ENCODE measurements at regions not wholly inside any gene's neighbourhood (a gene's known extent, or its start where the extent isn't known, plus 50 kb on each side); places are given as distances from the start of the nearest gene placed in this dataset.
A peak's percentile ranks its signal among the peaks of the same experiment; 100 is the strongest.

GRCh38 chr19:30227012-30227621 lies 145.1 kb upstream of the ZNF536 start:
- 2% methylated on average over 35 of the region's 35 CpGs for WGBS
- no peak for DNase-seq (ENCODE audit: low read depth in 6 of 9, low spot score in 9 of 9)
- H3K27me3 ChIP-seq (ENCODE audit: control insufficient read depth in 2 of 2, insufficient read depth in 1 of 2, low read length in 1 of 2): peaks cover 78 to 94% of the 10 kb centered on the region in 2 donors
- H3K36me3 ChIP-seq (ENCODE audit: control insufficient read depth in 2 of 2, insufficient read depth in 2 of 2, low read length in 1 of 2): no peaks in the 10 kb centered on the region
- no peaks in the 10 kb centered on the region for H3K4me1 ChIP-seq (ENCODE audit: control insufficient read depth in 2 of 2, insufficient read depth in 2 of 2, low read length in 2 of 2)
- H3K4me3 ChIP-seq (ENCODE audit: low read length in 2 of 2): peak overlapping the region in 1 of 2 donors; percentile 39
- H3K9me3 ChIP-seq (ENCODE audit: control insufficient read depth in 2 of 2, insufficient read depth in 1 of 2, low read length in 1 of 2): no peaks in the 10 kb centered on the region
- H3K27ac ChIP-seq (ENCODE audit: low read depth in 1 of 2, low read length in 1 of 2): no peak overlapping the region

GRCh38 chr19:30227661-30228112 lies 144.5 kb upstream of the ZNF536 start:
- H3K9me3 ChIP-seq (ENCODE audit: control insufficient read depth in 2 of 2, insufficient read depth in 1 of 2, low read length in 1 of 2): no peaks in the 10 kb centered on the region
- H3K27me3 ChIP-seq (ENCODE audit: control insufficient read depth in 2 of 2, insufficient read depth in 1 of 2, low read length in 1 of 2): peaks cover 73 to 90% of the 10 kb centered on the region in 2 donors
- no peak overlapping the region for H3K27ac ChIP-seq (ENCODE audit: low read depth in 1 of 2, low read length in 1 of 2)
- DNase-seq (ENCODE audit: low read depth in 6 of 9, low spot score in 9 of 9): peak in 3 of 9 donors; percentile 5 to 42 (median 12)
- no peaks in the 10 kb centered on the region for H3K4me1 ChIP-seq (ENCODE audit: control insufficient read depth in 2 of 2, insufficient read depth in 2 of 2, low read length in 2 of 2)
- peak overlapping the region in 1 of 2 donors; percentile 39 for H3K4me3 ChIP-seq (ENCODE audit: low read length in 2 of 2)
- H3K36me3 ChIP-seq (ENCODE audit: control insufficient read depth in 2 of 2, insufficient read depth in 2 of 2, low read length in 1 of 2): no peaks in the 10 kb centered on the region
- WGBS: under 1% methylated on average over 57 of the region's 57 CpGs

DNA sequence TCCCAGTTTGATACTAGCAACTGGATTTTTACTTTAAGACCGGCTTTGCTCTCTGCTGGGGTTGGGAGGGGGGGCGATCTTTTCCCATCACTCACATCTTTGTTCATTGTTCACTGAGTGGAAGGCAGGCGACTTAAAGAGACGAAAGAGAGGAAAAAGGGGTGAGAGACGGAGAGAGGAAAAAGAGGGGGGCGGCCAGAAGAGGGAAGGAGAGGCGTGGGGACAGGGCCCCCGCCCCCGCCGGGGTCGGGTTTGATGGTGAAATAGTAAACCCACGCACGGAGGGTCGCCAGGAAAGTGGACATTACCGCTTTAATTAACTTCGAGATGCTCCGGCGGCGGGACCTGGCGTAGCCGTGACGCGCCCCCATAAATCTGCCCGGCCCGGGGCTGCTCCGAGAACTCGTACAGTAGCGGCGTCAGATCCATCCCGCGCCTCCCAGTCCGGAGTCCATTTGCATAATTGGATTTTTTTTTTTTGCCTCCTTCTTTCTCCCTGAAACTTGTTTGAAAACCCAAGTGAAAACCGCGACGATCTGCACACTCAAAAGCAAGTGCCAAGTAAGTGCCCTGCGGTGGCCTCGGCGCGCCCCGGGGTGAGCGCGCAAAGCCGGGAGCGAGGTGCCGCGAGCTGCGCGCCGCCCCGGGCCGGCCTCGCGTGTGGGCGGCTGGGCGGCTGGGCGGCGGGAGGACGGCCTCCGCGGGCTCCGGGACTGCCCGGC lies 143.9 kb upstream of the ZNF536 start:
- peaks cover 67 to 84% of the 10 kb centered on the region in 2 donors for H3K27me3 ChIP-seq (ENCODE audit: control insufficient read depth in 2 of 2, insufficient read depth in 1 of 2, low read length in 1 of 2)
- H3K4me3 ChIP-seq (ENCODE audit: low read length in 2 of 2): no peak overlapping the region
- H3K9me3 ChIP-seq (ENCODE audit: control insufficient read depth in 2 of 2, insufficient read depth in 1 of 2, low read length in 1 of 2): no peaks in the 10 kb centered on the region
- H3K27ac ChIP-seq (ENCODE audit: low read depth in 1 of 2, low read length in 1 of 2): no peak overlapping the region
- 3% methylated on average over 62 of the region's 62 CpGs for WGBS
- DNase-seq (ENCODE audit: low read depth in 6 of 9, low spot score in 9 of 9): no peak
- H3K4me1 ChIP-seq (ENCODE audit: control insufficient read depth in 2 of 2, insufficient read depth in 2 of 2, low read length in 2 of 2): no peaks in the 10 kb centered on the region
- no peaks in the 10 kb centered on the region for H3K36me3 ChIP-seq (ENCODE audit: control insufficient read depth in 2 of 2, insufficient read depth in 2 of 2, low read length in 1 of 2)

- H3K27ac ChIP-seq (ENCODE audit: low read depth in 1 of 2, low read length in 1 of 2): no peak overlapping the region
- H3K36me3 ChIP-seq (ENCODE audit: control insufficient read depth in 2 of 2, insufficient read depth in 2 of 2, low read length in 1 of 2): no peaks in the 10 kb centered on the region
- H3K9me3 ChIP-seq (ENCODE audit: control insufficient read depth in 2 of 2, insufficient read depth in 1 of 2, low read length in 1 of 2): no peaks in the 10 kb centered on the region
- no peaks in the 10 kb centered on the region for H3K4me1 ChIP-seq (ENCODE audit: control insufficient read depth in 2 of 2, insufficient read depth in 2 of 2, low read length in 2 of 2)
- H3K27me3 ChIP-seq (ENCODE audit: control insufficient read depth in 2 of 2, insufficient read depth in 1 of 2, low read length in 1 of 2): peaks cover 60 to 81% of the 10 kb centered on the region in 2 donors
- WGBS: 6% methylated on average over 35 of the region's 35 CpGs
- H3K4me3 ChIP-seq (ENCODE audit: low read length in 2 of 2): no peak overlapping the region
- no peak for DNase-seq (ENCODE audit: low read depth in 6 of 9, low spot score in 9 of 9)
Measured at GRCh38 chr19:30228835-30229524, 143.2 kb upstream of the ZNF536 start.

DNA sequence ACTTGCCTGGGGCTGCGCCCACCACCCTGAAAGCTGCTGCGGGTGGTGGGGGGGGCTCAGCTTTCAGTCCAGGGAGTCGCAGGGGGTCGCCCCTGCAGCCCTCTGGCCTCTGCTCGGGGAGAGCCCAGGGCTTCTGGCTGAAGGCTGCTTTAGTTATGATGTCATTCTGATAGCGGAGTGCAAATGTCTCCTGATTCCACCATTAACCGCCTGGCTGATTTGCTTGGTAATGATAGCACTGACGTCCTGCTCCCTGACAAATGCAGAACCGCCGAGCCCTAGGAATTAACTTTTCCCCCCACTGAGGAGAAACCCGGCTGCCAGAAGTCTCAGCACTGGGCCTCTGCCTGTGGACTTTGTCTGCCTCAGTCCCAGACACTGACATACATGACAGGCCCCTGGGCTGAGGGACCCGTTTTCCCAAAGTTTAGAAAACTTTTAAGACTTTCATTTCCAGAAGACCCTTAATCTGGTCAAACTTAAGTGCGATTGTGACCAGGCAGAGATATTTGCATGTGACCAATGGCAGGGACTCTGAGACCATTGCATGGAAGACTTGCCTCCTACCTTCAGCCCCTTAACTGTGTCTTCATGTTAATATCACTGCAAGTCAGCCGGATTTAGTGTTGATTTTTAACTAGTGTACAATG lies 142.5 kb upstream of the ZNF536 start:
- Histone ChIP-seq H3K27ac (ENCODE audit: low read depth in 1 of 2, low read length in 1 of 2) (no peak overlapping the region), H3K4me1 (ENCODE audit: control insufficient read depth in 2 of 2, insufficient read depth in 2 of 2, low read length in 2 of 2) (no peaks in the 10 kb centered on the region)
- WGBS: 75% methylated on average over 14 of the region's 14 CpGs

GRCh38 chr19:30231408-30232318 lies 140.5 kb upstream of the ZNF536 start:
- Histone ChIP-seq H3K27me3 (ENCODE audit: control insufficient read depth in 2 of 2, insufficient read depth in 1 of 2, low read length in 1 of 2) (peaks cover 34 to 70% of the 10 kb centered on the region in 2 donors), H3K9me3 (ENCODE audit: control insufficient read depth in 2 of 2, insufficient read depth in 1 of 2, low read length in 1 of 2) (no peaks in the 10 kb centered on the region), H3K4me3 (ENCODE audit: low read length in 2 of 2) (no peak overlapping the region), H3K36me3 (ENCODE audit: control insufficient read depth in 2 of 2, insufficient read depth in 2 of 2, low read length in 1 of 2) (no peaks in the 10 kb centered on the region), H3K27ac (ENCODE audit: low read depth in 1 of 2, low read length in 1 of 2) (no peak overlapping the region), H3K4me1 (ENCODE audit: control insufficient read depth in 2 of 2, insufficient read depth in 2 of 2, low read length in 2 of 2) (no peaks in the 10 kb centered on the region)
- WGBS: 87% methylated on average over 8 of the region's 8 CpGs
- DNase-seq (ENCODE audit: low read depth in 6 of 9, low spot score in 9 of 9): no peak

More for the DNA sequence above, 142.5 kb upstream of the ZNF536 start:
- Histone ChIP-seq H3K27me3 (ENCODE audit: control insufficient read depth in 2 of 2, insufficient read depth in 1 of 2, low read length in 1 of 2) (peaks cover 54 to 77% of the 10 kb centered on the region in 2 donors), H3K36me3 (ENCODE audit: control insufficient read depth in 2 of 2, insufficient read depth in 2 of 2, low read length in 1 of 2) (no peaks in the 10 kb centered on the region), H3K4me3 (ENCODE audit: low read length in 2 of 2) (no peak overlapping the region), H3K9me3 (ENCODE audit: control insufficient read depth in 2 of 2, insufficient read depth in 1 of 2, low read length in 1 of 2) (no peaks in the 10 kb centered on the region)
- no peak for DNase-seq (ENCODE audit: low read depth in 6 of 9, low spot score in 9 of 9)

GRCh38 chr19:30233375-30233774 lies 138.8 kb upstream of the ZNF536 start:
- no peak overlapping the region for H3K4me3 ChIP-seq (ENCODE audit: low read length in 2 of 2)
- H3K27ac ChIP-seq (ENCODE audit: low read depth in 1 of 2, low read length in 1 of 2): no peak overlapping the region
- no peaks in the 10 kb centered on the region for H3K4me1 ChIP-seq (ENCODE audit: control insufficient read depth in 2 of 2, insufficient read depth in 2 of 2, low read length in 2 of 2)
- no peak for DNase-seq (ENCODE audit: low read depth in 6 of 9, low spot score in 9 of 9)
- peaks cover 18 to 59% of the 10 kb centered on the region in 2 donors for H3K27me3 ChIP-seq (ENCODE audit: control insufficient read depth in 2 of 2, insufficient read depth in 1 of 2, low read length in 1 of 2)
- 83% methylated on average over 2 of the region's 2 CpGs for WGBS
- no peaks in the 10 kb centered on the region for H3K36me3 ChIP-seq (ENCODE audit: control insufficient read depth in 2 of 2, insufficient read depth in 2 of 2, low read length in 1 of 2)
- H3K9me3 ChIP-seq (ENCODE audit: control insufficient read depth in 2 of 2, insufficient read depth in 1 of 2, low read length in 1 of 2): no peaks in the 10 kb centered on the region

DNA sequence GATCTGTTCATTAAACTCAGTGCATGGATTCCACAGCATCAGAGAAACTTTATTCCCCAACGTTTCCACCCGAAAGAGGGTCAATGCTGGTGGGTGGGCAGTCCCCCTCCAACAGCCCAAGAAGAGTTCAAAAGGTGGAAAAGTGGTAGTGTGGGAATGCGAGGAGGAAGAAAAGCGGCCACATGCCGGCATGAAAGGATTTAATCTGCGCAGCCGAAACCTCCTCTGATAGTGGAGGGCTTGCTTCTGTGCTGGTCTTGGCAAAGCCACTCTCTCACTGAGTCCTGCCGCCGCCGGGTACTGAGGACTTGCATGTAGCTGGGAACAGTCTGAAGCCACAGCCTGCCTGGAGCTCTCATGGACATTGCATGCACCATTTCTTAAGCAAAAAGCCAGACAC lies 136.2 kb upstream of the ZNF536 start:
- DNase-seq (ENCODE audit: low read depth in 6 of 9, low spot score in 9 of 9): no peak
- H3K4me1 ChIP-seq (ENCODE audit: control insufficient read depth in 2 of 2, insufficient read depth in 2 of 2, low read length in 2 of 2): no peaks in the 10 kb centered on the region
- no peaks in the 10 kb centered on the region for H3K9me3 ChIP-seq (ENCODE audit: control insufficient read depth in 2 of 2, insufficient read depth in 1 of 2, low read length in 1 of 2)
- H3K27ac ChIP-seq (ENCODE audit: low read depth in 1 of 2, low read length in 1 of 2): no peak overlapping the region
- no peak overlapping the region for H3K4me3 ChIP-seq (ENCODE audit: low read length in 2 of 2)
- peaks cover 0 to 37% of the 10 kb centered on the region in 2 donors for H3K27me3 ChIP-seq (ENCODE audit: control insufficient read depth in 2 of 2, insufficient read depth in 1 of 2, low read length in 1 of 2)
- H3K36me3 ChIP-seq (ENCODE audit: control insufficient read depth in 2 of 2, insufficient read depth in 2 of 2, low read length in 1 of 2): no peaks in the 10 kb centered on the region
- 38% methylated on average over 10 of the region's 10 CpGs for WGBS

Data from thymus (tissue), 11 donors.